Vagina (tissue), 2 donors: ENCODE measurements at regions not wholly inside any gene's neighbourhood (a gene's known extent, or its start where the extent isn't known, plus 50 kb on each side); places are given as distances from the start of the nearest gene placed in this dataset.

ENCODE experiments used
- CTCF ChIP-seq, 3 experiments: fragments of 450-650 bp in 2 of 3; fragments of 200-600 bp in 1 of 3; sonication (generic) in 1 of 3; IDR thresholded peaks; one replicate each; pipeline ENCODE4 v1.5.1; 2017 to 2019; ENCODE audit warnings: antibody characterized with exemption in 3 of 3, mild to moderate bottlenecking in 2 of 3, moderate library complexity in 2 of 3
- POLR2A ChIP-seq, 2 donors: fragments of 450-650 bp; IDR thresholded peaks; one replicate each; pipeline ENCODE4 v1.6.1; 2017; ENCODE audit warnings: antibody characterized with exemption in 2 of 2, mild to moderate bottlenecking in 2 of 2, moderate library complexity in 2 of 2

GRCh38 chr2:14942987-14943386, 310.5 kb downstream of the LRATD1 start:
- no peak for TF ChIP-seq CTCF (IDR thresholded peaks at IDR 0.05)
- TF ChIP-seq POLR2A (IDR thresholded peaks at IDR 0.05) = no peak
